ENCODE measurements at regions not wholly inside any gene's neighbourhood (a gene's known extent, or its start where the extent isn't known, plus 50 kb on each side); places are given as distances from the start of the nearest gene placed in this dataset.
A peak's percentile ranks its signal among the peaks of the same experiment; 100 is the strongest.

DNA sequence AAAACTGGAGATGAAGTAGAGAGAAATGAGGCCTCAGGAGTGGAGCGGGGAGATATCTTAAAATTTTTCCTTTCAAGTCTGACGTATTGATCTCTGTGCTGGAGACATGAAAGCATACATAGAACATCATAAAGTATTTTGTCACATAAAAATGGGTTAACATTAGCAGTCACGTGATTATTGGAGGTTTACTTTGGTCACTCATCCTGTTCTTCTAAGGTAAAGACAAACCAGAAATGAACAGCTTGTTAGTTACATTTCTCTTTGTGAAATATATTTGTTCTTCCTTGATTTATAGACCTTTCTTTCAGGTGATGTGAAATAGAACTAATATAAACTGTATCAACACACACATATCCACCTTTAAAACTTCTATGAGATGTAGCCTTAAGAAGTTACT lies 324.1 kb downstream of the SQOR start:
- ATAC-seq: no peak
- H3K27ac Mint-ChIP-seq: no peak overlapping the region
- H3K4me1 Mint-ChIP-seq: no peaks in the 10 kb centered on the region
- H3K36me3 Mint-ChIP-seq (ENCODE audit: low read depth): no peaks in the 10 kb centered on the region
- DNase-seq: no peak
- H3K9me3 ChIP-seq (ENCODE audit: control insufficient read depth, low read length, poor library complexity, severe bottlenecking): peaks cover 2% of the 10 kb centered on the region
- no peak overlapping the region for H3K4me3 Mint-ChIP-seq
- H3K27me3 Mint-ChIP-seq: no peaks in the 10 kb centered on the region

DNA sequence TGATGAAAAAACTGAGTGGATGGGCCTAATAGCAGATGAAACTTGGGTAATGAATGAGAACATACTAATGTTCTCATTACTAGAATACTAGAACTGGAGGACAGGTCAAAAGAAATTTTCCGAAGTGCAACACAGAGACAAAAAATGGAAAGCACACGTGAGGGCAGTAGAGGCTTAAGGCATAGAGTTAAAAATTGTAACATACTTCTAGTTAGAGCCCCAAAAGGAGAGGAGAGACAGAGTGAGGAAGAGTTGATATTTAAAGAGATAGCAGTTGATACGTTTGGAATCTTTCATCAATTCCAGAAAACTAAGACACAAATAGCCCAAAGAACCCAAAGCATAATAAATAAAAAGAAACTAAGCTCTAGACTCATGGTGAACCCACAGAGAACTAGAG lies 327.9 kb downstream of the SQOR start:
- H3K9me3 ChIP-seq (ENCODE audit: control insufficient read depth, low read length, poor library complexity, severe bottlenecking): peaks cover 2% of the 10 kb centered on the region
- Mint-ChIP-seq H3K4me1 (no peaks in the 10 kb centered on the region), H3K27ac (no peak overlapping the region), H3K4me3 (no peak overlapping the region), H3K27me3 (no peaks in the 10 kb centered on the region), H3K36me3 (ENCODE audit: low read depth) (no peaks in the 10 kb centered on the region)
- no peak for DNase-seq
- ATAC-seq: no peak

DNA sequence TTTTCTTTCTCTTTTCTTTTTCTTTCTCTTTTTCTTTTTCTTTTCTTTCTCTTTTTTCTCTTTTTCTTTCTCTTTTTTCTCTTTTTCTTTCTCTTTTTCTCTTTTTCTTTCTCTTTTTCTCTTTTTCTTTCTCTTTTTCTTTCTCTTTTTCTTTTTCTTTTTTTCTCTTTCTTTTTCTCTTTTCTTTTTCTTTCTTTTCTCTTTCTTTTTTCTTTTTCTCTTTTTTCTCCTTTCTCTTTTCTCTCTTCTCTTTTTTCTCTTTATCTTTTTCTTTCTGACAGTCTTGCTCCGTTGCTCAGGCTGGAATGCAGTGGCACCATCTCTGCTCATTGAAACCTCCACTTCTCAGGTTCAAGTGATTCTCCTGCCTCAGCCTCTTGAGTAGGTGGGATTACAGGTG lies 335.7 kb downstream of the SQOR start:
- no peak overlapping the region for H3K4me3 Mint-ChIP-seq
- no peaks in the 10 kb centered on the region for H3K4me1 Mint-ChIP-seq
- DNase-seq: no peak
- no peaks in the 10 kb centered on the region for H3K36me3 Mint-ChIP-seq (ENCODE audit: low read depth)
- H3K27me3 Mint-ChIP-seq: no peaks in the 10 kb centered on the region
- no peak for ATAC-seq
- no peak overlapping the region for H3K27ac Mint-ChIP-seq
- H3K9me3 ChIP-seq (ENCODE audit: control insufficient read depth, low read length, poor library complexity, severe bottlenecking): no peaks in the 10 kb centered on the region

DNA sequence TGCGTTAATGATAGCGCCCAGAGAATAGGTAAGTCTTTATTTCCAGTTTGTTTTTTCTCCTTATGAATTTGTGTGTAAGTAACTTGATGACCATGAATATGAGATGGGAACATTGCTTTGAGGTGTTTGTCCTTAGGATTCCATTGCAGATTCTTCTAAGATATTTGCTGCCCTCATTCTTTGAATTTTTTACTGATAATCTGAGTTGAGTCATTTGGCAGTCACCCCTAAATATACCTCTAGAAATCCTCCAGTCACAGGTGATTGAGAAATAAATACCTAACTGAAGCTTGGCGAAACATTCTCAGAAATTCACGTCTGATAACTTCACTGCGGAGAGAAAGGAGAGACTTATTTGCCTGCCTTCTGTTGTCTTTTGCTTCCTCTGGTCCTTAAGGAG lies 345.5 kb downstream of the SQOR start:
- Mint-ChIP-seq H3K27me3 (no peaks in the 10 kb centered on the region), H3K36me3 (ENCODE audit: low read depth) (no peaks in the 10 kb centered on the region), H3K27ac (no peak overlapping the region), H3K4me1 (no peaks in the 10 kb centered on the region), H3K4me3 (no peak overlapping the region)
- DNase-seq: no peak
- no peak for ATAC-seq
- no peaks in the 10 kb centered on the region for H3K9me3 ChIP-seq (ENCODE audit: control insufficient read depth, low read length, poor library complexity, severe bottlenecking)

DNA sequence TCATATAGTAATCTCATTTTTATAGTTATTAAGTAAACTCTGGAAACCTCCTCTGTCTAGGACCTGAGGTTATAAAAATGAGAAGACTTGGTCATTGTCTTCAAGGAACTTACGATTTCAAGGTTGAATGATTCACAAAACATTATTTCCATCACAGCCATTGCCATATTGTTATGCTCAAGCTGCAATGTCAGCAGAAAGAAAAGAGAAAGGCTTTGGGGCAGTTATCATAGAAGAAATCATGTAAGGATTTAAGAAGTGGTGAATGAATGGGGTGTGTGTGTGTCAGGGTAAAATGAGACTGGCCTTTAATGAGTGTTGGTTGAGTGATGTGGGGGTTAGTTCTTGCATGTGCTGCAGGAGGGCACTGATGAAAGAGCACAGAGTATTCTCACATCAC lies 346.8 kb downstream of the SQOR start:
- Mint-ChIP-seq H3K36me3 (ENCODE audit: low read depth) (no peaks in the 10 kb centered on the region), H3K4me1 (no peaks in the 10 kb centered on the region), H3K27ac (no peak overlapping the region), H3K27me3 (no peaks in the 10 kb centered on the region), H3K4me3 (no peak overlapping the region)
- ATAC-seq: no peak
- DNase-seq: no peak
- no peaks in the 10 kb centered on the region for H3K9me3 ChIP-seq (ENCODE audit: control insufficient read depth, low read length, poor library complexity, severe bottlenecking)

DNA sequence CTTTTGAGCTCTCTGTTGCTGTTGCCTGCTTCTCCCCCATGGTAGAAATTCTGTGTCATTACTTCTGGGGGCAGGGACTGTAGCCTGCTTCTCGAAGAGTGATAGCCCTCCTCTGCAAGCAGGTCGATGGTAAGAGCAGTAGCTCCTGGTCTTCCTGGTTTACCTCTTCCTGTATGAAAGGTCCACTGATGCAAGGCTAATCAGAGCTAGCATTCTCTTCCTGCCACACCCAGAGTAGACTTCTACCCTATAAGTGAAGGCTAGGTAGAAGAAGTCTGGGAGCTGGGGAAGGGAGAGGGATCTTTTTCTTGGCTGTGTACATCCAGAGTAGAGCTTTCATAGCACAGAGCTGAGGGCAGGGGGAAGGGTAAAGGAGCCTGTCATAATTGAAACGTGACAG lies 357.0 kb downstream of the SQOR start:
- ATAC-seq: no peak
- Mint-ChIP-seq H3K27ac (no peak overlapping the region), H3K27me3 (no peaks in the 10 kb centered on the region), H3K36me3 (ENCODE audit: low read depth) (no peaks in the 10 kb centered on the region), H3K4me3 (no peak overlapping the region), H3K4me1 (no peaks in the 10 kb centered on the region)
- no peak for DNase-seq
- H3K9me3 ChIP-seq (ENCODE audit: control insufficient read depth, low read length, poor library complexity, severe bottlenecking): no peaks in the 10 kb centered on the region

DNA sequence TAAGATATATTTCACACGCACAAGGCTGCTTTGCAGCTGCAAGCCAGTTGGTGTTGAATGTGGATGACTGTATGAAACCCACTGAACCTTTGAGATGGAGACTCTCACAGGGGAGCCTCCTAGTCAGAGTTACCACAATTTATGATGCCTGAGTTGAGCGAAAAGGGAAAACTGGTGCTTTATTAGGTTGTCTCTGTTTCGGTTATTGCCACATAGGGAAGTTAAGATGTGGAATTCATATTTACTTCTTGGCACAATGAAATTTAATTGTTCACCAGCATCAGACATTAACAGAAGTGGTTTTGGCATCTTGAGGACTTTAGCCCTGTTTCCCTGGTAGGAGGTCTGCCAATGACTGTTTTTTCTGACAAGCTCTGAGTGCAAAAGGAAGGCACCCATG lies 358.2 kb downstream of the SQOR start:
- Mint-ChIP-seq H3K4me1 (no peaks in the 10 kb centered on the region), H3K4me3 (no peak overlapping the region), H3K27ac (no peak overlapping the region), H3K27me3 (no peaks in the 10 kb centered on the region), H3K36me3 (ENCODE audit: low read depth) (no peaks in the 10 kb centered on the region)
- ATAC-seq: no peak
- no peak for DNase-seq
- no peaks in the 10 kb centered on the region for H3K9me3 ChIP-seq (ENCODE audit: control insufficient read depth, low read length, poor library complexity, severe bottlenecking)

DNA sequence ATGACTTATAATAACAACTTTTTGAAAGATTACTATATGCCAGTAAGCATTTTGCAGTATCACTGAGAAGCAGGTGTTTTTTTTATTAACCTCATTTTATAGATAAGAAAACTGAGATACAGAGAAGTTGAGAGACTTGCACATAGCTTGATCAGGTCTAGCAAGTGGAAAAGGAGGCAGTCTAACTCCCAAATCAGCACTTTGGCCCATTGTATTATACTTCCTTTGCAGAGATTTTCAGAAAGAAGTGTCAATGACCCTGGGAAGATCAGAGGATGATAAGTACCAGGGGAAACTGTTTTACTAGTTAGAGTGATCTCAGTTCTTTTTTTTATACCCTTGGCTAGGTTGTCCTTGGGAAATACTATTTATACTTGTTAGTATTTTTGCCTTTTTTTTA lies 358.7 kb downstream of the SQOR start:
- DNase-seq (no peak), ATAC-seq (no peak)
- no peaks in the 10 kb centered on the region for H3K36me3 Mint-ChIP-seq (ENCODE audit: low read depth)
- no peaks in the 10 kb centered on the region for H3K9me3 ChIP-seq (ENCODE audit: control insufficient read depth, low read length, poor library complexity, severe bottlenecking)
- no peaks in the 10 kb centered on the region for H3K27me3 Mint-ChIP-seq
- no peaks in the 10 kb centered on the region for H3K4me1 Mint-ChIP-seq
- H3K27ac Mint-ChIP-seq: no peak overlapping the region
- H3K4me3 Mint-ChIP-seq: no peak overlapping the region

DNA sequence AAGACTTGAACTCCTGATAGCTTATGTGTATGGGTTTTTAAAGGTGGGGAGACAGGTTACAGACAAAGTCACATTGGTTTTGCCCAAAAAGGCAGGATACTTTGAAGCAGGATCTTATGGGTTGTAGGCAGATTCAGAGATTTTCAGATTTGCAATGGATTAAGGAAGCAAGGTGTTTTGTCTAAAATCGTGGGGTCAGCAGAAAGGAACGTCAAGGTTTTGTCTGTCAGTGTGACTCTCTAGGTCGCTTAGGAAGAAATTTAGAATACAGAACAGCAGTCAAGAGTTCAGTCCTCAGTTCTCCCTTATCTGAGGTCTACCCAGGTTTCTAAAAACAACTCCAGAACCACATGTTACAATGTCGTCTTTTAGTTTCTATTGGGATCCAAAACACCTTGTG lies 361.0 kb downstream of the SQOR start:
- Mint-ChIP-seq H3K27me3 (no peaks in the 10 kb centered on the region), H3K4me3 (no peak overlapping the region), H3K36me3 (ENCODE audit: low read depth) (no peaks in the 10 kb centered on the region), H3K27ac (no peak overlapping the region), H3K4me1 (no peaks in the 10 kb centered on the region)
- DNase-seq (no peak), ATAC-seq (no peak)
- no peaks in the 10 kb centered on the region for H3K9me3 ChIP-seq (ENCODE audit: control insufficient read depth, low read length, poor library complexity, severe bottlenecking)

DNA sequence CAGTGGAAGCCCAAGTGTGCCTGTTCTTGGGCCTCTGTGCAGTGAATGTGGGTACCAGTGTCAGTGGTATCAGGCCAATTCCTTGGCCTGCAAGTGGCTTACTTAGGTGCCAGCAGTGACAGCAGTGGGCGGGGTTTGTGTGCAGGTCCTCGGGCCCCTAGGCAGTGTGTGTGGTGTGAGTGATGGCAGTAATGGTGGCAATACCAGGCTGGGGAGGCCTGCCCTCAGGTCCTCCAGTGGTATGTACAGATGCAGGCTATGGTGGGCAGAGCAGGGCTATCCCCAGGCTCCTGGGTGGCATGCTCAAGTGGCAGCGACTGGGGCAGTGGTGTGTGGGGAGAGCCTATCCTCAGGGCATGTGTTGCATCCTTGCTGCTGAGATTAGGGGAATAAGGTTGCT lies 379.7 kb downstream of the SQOR start:
- no peaks in the 10 kb centered on the region for H3K27me3 Mint-ChIP-seq
- H3K9me3 ChIP-seq (ENCODE audit: control insufficient read depth, low read length, poor library complexity, severe bottlenecking): no peaks in the 10 kb centered on the region
- H3K4me1 Mint-ChIP-seq: no peaks in the 10 kb centered on the region
- H3K4me3 Mint-ChIP-seq: no peak overlapping the region
- no peak for DNase-seq
- no peak overlapping the region for H3K27ac Mint-ChIP-seq
- H3K36me3 Mint-ChIP-seq (ENCODE audit: low read depth): no peaks in the 10 kb centered on the region
- no peak for ATAC-seq

DNA sequence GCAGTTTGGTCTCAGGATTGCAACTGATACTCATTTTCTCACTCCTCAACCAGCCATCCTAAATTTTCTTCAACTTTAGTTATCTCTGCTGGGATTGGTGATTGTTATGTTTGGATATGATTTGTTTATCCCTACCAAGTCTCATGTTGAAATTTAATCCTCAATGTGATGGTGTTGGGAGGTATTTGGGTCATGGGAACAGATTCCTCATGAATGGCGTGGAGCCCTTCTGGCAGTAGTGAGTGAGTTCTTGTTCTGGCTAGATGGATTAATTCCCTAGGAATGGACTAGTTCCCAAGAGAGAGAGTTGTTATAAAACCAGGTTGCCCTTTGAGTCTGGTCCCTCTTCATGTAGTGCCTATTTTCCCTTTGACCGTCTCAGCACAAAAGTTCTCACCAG lies 399.9 kb downstream of the SQOR start:
- no peak for ATAC-seq
- Mint-ChIP-seq H3K36me3 (ENCODE audit: low read depth) (no peaks in the 10 kb centered on the region), H3K4me1 (no peaks in the 10 kb centered on the region), H3K27ac (no peak overlapping the region), H3K4me3 (no peak overlapping the region), H3K27me3 (no peaks in the 10 kb centered on the region)
- DNase-seq: no peak
- no peaks in the 10 kb centered on the region for H3K9me3 ChIP-seq (ENCODE audit: control insufficient read depth, low read length, poor library complexity, severe bottlenecking)

DNA sequence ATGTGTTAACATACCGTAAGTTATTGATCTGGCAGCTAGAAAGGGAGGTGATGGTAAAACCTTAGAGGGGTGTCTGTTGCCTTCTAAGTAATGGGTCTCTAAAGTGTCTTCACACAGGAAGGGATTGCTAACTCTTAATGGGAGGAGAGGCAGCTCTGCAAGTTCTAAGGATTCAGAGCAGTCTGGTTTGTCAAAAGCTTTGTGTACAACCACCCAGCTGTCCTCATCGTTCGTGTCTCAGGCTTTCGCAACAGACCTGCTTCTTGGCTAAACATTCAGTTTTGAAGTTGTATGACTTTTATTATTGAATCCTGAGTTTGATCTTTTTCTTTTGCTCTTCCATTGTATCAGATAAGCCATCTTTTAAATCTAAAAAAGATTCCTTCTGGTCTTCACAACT lies 404.9 kb downstream of the SQOR start:
- Mint-ChIP-seq H3K4me3 (no peak overlapping the region), H3K27ac (no peak overlapping the region), H3K4me1 (no peaks in the 10 kb centered on the region), H3K27me3 (no peaks in the 10 kb centered on the region), H3K36me3 (ENCODE audit: low read depth) (no peaks in the 10 kb centered on the region)
- no peaks in the 10 kb centered on the region for H3K9me3 ChIP-seq (ENCODE audit: control insufficient read depth, low read length, poor library complexity, severe bottlenecking)
- no peak for ATAC-seq
- DNase-seq: no peak

DNA sequence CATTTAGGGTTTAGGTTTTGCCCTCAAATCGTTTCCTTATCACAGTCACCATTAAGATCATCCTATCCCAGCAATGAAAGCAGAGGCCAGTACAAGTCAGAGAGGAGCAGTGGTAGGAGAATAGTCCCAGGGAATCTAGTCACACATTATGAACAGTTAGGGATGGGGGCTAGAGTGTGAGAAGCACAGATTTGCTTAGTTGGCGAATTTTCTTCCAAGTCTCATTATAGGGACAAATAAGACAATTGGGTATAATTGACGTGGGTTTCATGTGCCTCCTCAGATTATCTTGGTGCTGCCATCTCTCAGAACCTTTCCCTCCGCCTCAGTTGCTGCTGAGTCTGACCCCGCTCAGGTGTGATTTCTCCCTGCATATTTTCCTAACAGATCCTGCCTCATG lies 407.1 kb downstream of the SQOR start:
- Mint-ChIP-seq H3K27me3 (no peaks in the 10 kb centered on the region), H3K4me3 (peak overlapping the region; percentile 15), H3K4me1 (no peaks in the 10 kb centered on the region), H3K36me3 (ENCODE audit: low read depth) (no peaks in the 10 kb centered on the region), H3K27ac (no peak overlapping the region)
- H3K9me3 ChIP-seq (ENCODE audit: control insufficient read depth, low read length, poor library complexity, severe bottlenecking): no peaks in the 10 kb centered on the region
- ATAC-seq (no peak), DNase-seq (no peak)

DNA sequence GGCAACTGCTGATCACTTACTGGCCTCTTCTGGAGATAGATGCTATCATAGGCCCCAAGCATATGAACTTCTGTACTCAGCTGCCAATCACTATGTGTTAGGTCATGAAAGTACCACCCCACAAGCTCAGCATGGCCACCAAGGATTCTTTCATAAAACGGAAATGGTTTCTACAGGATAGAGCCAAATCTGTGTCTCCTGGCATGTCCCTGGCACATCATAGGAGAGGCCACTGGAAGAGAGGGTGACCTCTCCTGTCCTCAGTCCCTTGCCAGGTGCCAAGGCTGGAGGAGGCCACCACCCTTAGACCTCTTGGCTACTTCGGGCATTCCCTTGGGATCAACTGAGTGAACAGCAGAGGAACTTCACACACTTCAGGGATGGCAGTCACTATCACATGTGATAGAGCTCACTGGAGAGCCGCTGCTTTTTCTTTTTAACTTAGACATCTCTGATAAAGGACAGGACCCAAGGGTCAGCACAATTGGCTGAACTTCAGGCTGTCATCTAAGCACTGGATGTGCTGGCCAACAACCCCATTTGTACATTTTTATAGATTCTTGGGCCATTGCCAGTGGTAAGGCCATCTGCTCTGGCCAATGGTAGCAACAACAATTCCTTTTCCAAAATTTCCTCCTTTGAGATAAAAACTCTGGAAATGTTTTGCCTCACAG lies 425.2 kb downstream of the SQOR start:
- Mint-ChIP-seq H3K4me3 (no peak overlapping the region), H3K4me1 (no peaks in the 10 kb centered on the region), H3K27ac (no peak overlapping the region), H3K27me3 (no peaks in the 10 kb centered on the region), H3K36me3 (ENCODE audit: low read depth) (no peaks in the 10 kb centered on the region)
- DNase-seq (no peak), ATAC-seq (no peak)
- H3K9me3 ChIP-seq (ENCODE audit: control insufficient read depth, low read length, poor library complexity, severe bottlenecking): no peaks in the 10 kb centered on the region
